ENCODE measurements at regions not wholly inside any gene's neighbourhood (a gene's known extent, or its start where the extent isn't known, plus 50 kb on each side); places are given as distances from the start of the nearest gene placed in this dataset.

- intact Hi-C loops (cut with DNase I): no loop called here
- Histone ChIP-seq H3K4me1 (replicated peaks) (no peaks in the 10 kb centered on the region), H3K36me3 (no peaks in the 10 kb centered on the region), H3K4me3 (no peak overlapping the region), H3K9me3 (no peaks in the 10 kb centered on the region), H3K27ac (no peak overlapping the region), H3K27me3 (replicated peaks; ENCODE audit: insufficient read depth) (no peaks in the 10 kb centered on the region)
- TF ChIP-seq POLR2A (IDR thresholded peaks at IDR 0.05): no peak
- no peak for TF ChIP-seq POLR2AphosphoS5 (IDR thresholded peaks at IDR 0.05)
- no peak for TF ChIP-seq CTCF (IDR thresholded peaks at IDR 0.05)
- 90% methylated on average over 2 of the region's 2 CpGs for WGBS
- DNase-seq (ENCODE audit: low spot score): no peak
Measured at GRCh38 chr5:56309262-56309826, 76.2 kb upstream of the ANKRD55 start.

DNA sequence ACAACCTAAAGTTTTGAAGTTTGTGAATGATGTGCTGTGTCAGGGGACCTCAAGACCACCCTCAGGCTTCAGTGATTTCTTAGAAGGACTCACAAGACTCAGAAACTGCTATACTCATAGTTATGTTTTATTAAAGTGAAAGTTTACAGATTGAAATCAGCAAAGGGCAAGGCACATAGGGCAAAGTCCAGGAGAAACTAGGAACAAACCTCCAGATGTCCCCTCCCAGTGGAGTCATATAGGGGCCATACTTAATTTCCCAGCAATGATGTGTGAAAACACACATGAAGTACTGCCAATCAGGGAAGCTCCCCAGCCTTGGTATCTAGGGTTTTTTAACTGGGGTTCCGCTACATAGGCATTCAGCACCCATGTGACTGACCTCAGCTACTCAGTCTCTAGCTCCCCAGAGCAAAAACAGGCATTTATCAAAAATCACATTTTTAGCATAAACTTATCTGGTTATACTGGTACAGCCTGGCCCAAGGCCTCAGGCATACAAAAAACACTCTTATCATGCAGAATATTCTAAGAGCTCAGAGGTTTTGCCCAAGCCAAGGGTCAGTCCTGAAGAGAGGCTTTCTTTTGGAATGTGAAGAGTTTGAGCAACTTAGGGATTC, 74.7 kb upstream of the ANKRD55 start:
- WGBS: 100% methylated on average over 1 of the region's 1 CpG

DNA sequence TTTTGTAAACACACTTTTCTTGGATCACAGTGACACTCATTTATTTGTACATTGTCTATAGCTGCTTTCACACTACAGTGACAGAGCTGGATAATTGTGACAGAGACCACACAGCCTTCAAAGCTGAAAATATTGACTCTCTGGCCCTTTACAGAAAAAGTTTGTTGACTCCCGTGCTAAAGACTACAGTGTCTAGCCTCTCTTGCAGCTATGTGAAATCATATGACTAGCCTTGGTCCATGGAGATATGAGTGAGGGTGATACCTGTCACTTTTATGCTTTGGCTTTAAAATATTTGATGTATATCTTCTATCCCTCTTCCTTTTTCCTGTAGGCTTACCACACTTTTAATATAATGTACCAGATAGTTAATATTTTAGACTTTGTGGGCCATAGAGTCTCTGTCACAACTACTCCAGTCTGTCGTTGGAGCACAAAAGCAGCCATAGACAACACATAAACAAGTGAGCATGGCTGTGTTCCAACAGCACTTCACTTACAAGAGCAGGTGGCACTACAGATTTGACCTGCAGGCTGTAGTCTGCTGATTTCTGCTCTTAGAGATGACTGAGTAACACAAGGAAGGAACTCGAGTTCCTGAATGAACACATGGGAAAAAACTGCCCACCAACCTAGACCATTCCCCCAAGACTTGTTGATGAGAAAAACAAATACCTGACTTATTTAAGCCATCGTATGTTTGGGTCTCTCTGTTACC, 73.5 kb upstream of the ANKRD55 start:
- WGBS: 90% methylated on average over 4 of the region's 4 CpGs
- no peaks in the 10 kb centered on the region for H3K36me3 ChIP-seq
- no peak for DNase-seq (ENCODE audit: low spot score)
- no peak for TF ChIP-seq CTCF (IDR thresholded peaks at IDR 0.05)
- no peak for TF ChIP-seq POLR2AphosphoS5 (IDR thresholded peaks at IDR 0.05)
- no peak for TF ChIP-seq POLR2A (IDR thresholded peaks at IDR 0.05)
- intact Hi-C loops (cut with DNase I): no loop called here
- H3K27ac ChIP-seq: no peak overlapping the region
- H3K4me1 ChIP-seq (replicated peaks): no peaks in the 10 kb centered on the region
- H3K27me3 ChIP-seq (replicated peaks; ENCODE audit: insufficient read depth): no peaks in the 10 kb centered on the region
- no peaks in the 10 kb centered on the region for H3K9me3 ChIP-seq
- no peak overlapping the region for H3K4me3 ChIP-seq

More for the DNA sequence above, 74.7 kb upstream of the ANKRD55 start:
- Histone ChIP-seq H3K36me3 (no peaks in the 10 kb centered on the region), H3K27me3 (replicated peaks; ENCODE audit: insufficient read depth) (no peaks in the 10 kb centered on the region), H3K27ac (no peak overlapping the region), H3K4me1 (replicated peaks) (no peaks in the 10 kb centered on the region), H3K9me3 (no peaks in the 10 kb centered on the region), H3K4me3 (no peak overlapping the region)
- TF ChIP-seq POLR2A (IDR thresholded peaks at IDR 0.05) (no peak), CTCF (IDR thresholded peaks at IDR 0.05) (no peak), POLR2AphosphoS5 (IDR thresholded peaks at IDR 0.05) (no peak)
- intact Hi-C loops (cut with DNase I): no loop called here
- DNase-seq (ENCODE audit: low spot score): no peak

DNA sequence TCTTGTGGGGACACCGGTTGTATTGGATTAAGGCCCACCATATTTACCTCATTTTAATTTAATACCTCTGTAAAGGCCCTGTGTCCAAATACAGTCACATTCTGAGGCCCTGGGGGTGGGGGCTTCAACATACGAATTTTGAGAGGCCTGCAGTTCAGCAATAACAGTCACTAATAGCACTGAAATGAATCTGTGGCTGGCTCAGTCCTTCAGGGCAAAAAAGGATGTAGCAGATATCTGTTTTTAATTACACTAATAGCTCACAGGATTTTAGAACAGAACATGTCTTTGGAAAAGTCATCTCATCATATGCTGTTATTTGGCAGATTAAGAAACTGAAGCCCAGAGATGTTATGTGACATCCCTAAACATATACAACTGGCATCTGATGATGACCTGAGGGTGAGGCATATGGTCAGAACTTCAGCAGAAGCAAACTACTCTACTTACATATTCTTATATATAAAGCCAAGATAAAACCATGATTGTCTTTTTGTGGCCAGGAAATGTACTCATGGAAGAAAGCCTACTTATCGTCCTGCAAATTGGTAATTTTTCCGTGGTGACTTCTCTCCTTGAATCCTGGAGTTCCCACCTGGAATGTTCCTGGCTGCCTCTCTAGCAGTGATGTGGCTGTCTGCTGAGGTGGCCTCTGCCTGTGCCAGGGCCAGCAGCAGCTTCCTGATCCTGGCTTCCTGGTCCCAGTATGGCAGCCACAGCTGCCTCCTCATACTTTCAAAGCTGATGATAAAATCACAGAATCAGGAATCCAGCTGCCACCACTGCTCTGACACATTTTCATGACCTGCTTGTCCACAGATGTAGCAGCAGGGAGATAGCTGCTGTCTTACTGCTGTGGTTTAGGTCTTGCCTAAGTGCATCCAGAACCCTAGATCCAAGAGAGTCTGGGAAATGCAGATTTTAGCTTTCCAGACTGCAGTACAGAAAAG, 72.1 kb upstream of the ANKRD55 start:
- H3K27me3 ChIP-seq (replicated peaks; ENCODE audit: insufficient read depth): no peaks in the 10 kb centered on the region
- no peak overlapping the region for H3K27ac ChIP-seq
- no peak overlapping the region for H3K4me3 ChIP-seq
- H3K36me3 ChIP-seq: no peaks in the 10 kb centered on the region
- WGBS: 71% methylated on average over 4 of the region's 4 CpGs
- H3K4me1 ChIP-seq (replicated peaks): no peaks in the 10 kb centered on the region
- intact Hi-C loops (cut with DNase I): no loop called here
- DNase-seq (ENCODE audit: low spot score): no peak
- no peaks in the 10 kb centered on the region for H3K9me3 ChIP-seq
- no peak for TF ChIP-seq POLR2AphosphoS5 (IDR thresholded peaks at IDR 0.05)
- no peak for TF ChIP-seq POLR2A (IDR thresholded peaks at IDR 0.05)
- no peak for TF ChIP-seq CTCF (IDR thresholded peaks at IDR 0.05)

Data from prostate gland (tissue), 2 donors.